Esophagus squamous epithelium (tissue), 5 donors: ENCODE measurements at regions not wholly inside any gene's neighbourhood (a gene's known extent, or its start where the extent isn't known, plus 50 kb on each side); places are given as distances from the start of the nearest gene placed in this dataset.

Source experiments
- DNase-seq: peaks from one replicate; lab custom pipeline; 2025; lab: John Stamatoyannopoulos, UW
- H3K27ac ChIP-seq, 4 donors: fragments of 200-600 bp; sonication (generic); one replicate each; pipeline ENCODE4 v1.5.1; 2016 to 2019; ENCODE audit warnings: mild to moderate bottlenecking in 1 of 4
- H3K27me3 ChIP-seq, 4 donors: fragments of 200-600 bp; sonication (generic); 1 replicate in 3 of 4; 2 replicates in 1 of 4; pipeline versions ENCODE4 v1.5.1 to v1.6.0; 2017 to 2021; ENCODE audit warnings: antibody characterized with exemption in 1 of 4
- H3K36me3 ChIP-seq, 3 donors: fragments of 200-600 bp; sonication (generic); one replicate each; pipeline ENCODE4 v1.5.1; 2016 to 2019
- H3K4me1 ChIP-seq, 3 donors: fragments of 200-600 bp; sonication (generic); one replicate each; pipeline ENCODE4 v1.5.1; 2017 to 2019
- H3K4me3 ChIP-seq, 4 donors: fragments of 200-600 bp; sonication (generic); 1 replicate in 3 of 4; 2 replicates in 1 of 4; pipeline ENCODE4 v1.5.1; 2016 to 2019; ENCODE audit warnings: mild to moderate bottlenecking in 2 of 4, moderate library complexity in 1 of 4
- H3K9me3 ChIP-seq, 3 donors: fragments of 200-600 bp; sonication (generic); one replicate each; pipeline ENCODE4 v1.5.1; 2016 to 2019
- POLR2A ChIP-seq, 4 donors: fragments of 450-650 bp; IDR thresholded peaks; one replicate each; pipeline ENCODE4 v1.6.1; 2017; ENCODE audit warnings: antibody characterized with exemption in 4 of 4, mild to moderate bottlenecking in 4 of 4, moderate library complexity in 3 of 4
- WGBS, 2 donors: methylation state at CpG; one replicate each; pipeline ENCODE4 v1.1.5; 2018; 5-methylcytosine and 5-hydroxymethylcytosine counted together
- intact Hi-C: fragments of 100-400 bp; cut with DNase I; formaldehyde crosslinking; loops from one replicate; pipeline ENCODE4 v1.15.0; 2022
- TF ChIP-seq, protein P1 (sequence below), 6 experiments: fragments of 450-650 bp in 4 of 6; fragments of 200-600 bp in 2 of 6; sonication (generic) in 2 of 6; IDR thresholded peaks; one replicate each; pipeline ENCODE4 v1.5.1; 2016 to 2019; ENCODE audit warnings: antibody characterized with exemption in 6 of 6, mild to moderate bottlenecking in 4 of 6, moderate library complexity in 4 of 6
- donor health status: DM: yes; HTN: yes; CAD: no.

DNA sequence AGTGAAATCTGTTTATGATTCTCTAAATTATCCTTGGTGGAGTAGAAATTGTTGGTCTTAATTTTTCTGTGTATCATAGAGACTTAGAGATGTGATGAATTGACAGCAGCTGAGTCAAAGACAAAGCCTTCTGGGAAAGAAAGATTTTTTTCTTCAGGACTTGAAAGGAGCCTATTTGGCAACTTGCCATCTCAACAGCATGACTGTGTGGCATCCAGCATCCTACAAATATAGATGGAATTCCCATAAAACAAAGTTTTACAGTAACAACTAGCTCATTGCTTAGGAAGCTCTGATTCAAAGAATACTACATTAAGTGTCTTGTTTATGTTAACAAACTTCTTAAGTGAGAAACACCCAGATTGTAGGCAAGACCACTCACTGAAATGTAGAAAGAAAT lies 79.2 kb upstream of the SETBP1 start:
- intact Hi-C loops: no loop called here
- Histone ChIP-seq H3K9me3 (no peaks in the 10 kb centered on the region), H3K4me1 (peaks cover 3 to 47% (median 5%) of the 10 kb centered on the region in 3 donors), H3K27ac (no peak overlapping the region), H3K27me3 (no peaks in the 10 kb centered on the region), H3K4me3 (no peak overlapping the region), H3K36me3 (no peaks in the 10 kb centered on the region)
- no peak for DNase-seq
- TF ChIP-seq POLR2A (IDR thresholded peaks at IDR 0.05): no peak
- TF ChIP-seq, protein P1, sequence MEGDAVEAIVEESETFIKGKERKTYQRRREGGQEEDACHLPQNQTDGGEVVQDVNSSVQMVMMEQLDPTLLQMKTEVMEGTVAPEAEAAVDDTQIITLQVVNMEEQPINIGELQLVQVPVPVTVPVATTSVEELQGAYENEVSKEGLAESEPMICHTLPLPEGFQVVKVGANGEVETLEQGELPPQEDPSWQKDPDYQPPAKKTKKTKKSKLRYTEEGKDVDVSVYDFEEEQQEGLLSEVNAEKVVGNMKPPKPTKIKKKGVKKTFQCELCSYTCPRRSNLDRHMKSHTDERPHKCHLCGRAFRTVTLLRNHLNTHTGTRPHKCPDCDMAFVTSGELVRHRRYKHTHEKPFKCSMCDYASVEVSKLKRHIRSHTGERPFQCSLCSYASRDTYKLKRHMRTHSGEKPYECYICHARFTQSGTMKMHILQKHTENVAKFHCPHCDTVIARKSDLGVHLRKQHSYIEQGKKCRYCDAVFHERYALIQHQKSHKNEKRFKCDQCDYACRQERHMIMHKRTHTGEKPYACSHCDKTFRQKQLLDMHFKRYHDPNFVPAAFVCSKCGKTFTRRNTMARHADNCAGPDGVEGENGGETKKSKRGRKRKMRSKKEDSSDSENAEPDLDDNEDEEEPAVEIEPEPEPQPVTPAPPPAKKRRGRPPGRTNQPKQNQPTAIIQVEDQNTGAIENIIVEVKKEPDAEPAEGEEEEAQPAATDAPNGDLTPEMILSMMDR (IDR thresholded peaks at IDR 0.05): no peak

DNA sequence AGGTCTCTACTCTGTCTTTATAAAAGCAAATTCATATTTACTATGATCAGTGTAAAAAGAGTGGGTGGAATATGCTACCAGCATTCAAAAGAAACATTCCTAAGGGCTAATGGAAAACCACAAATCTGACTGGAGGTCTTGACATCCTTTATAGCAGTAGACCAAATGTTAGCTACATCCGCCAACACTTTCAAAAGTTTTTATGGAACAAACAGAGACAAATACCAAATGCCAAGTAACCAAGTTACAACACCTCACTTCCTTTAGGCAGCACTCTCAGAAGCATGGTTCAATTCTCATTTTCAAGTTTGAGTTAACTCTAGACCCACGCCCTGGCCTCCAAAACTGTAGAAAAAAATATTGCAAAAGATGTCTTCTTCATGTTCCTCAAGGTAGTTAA lies 78.3 kb upstream of the SETBP1 start:
- intact Hi-C loops: no loop called here
- Histone ChIP-seq H3K27me3 (no peaks in the 10 kb centered on the region), H3K27ac (peak overlapping the region in 1 of 4 donors; percentile 23), H3K9me3 (no peaks in the 10 kb centered on the region), H3K4me1 (peaks cover 3 to 47% (median 5%) of the 10 kb centered on the region in 3 donors), H3K4me3 (no peak overlapping the region), H3K36me3 (no peaks in the 10 kb centered on the region)
- DNase-seq: no peak
- TF ChIP-seq, protein P1 (IDR thresholded peaks at IDR 0.05): no peak
- no peak for TF ChIP-seq POLR2A (IDR thresholded peaks at IDR 0.05)
- 36 to 48% methylated on average over 2 of the region's 2 CpGs for WGBS, 2 donors

DNA sequence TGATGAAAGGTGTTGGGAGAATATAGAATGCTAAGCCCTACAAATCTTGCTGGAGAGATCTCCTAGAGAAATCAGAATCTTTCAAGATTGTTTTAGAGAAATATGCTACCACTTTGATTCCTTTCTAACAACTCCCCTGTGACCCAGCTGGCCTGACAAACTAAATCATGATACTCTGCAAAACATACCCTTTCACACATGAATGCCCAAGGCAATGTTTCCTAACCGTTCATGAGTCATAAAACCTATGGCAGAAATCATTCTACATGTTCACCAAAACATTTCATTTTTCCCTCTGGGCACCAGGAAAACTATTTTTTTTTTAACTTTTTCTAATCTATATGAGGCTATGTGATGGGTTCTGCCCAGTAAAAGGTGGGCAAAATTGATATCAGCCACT lies 77.8 kb upstream of the SETBP1 start:
- no peak for DNase-seq
- intact Hi-C loops: no loop called here
- 43 to 50% methylated on average over 1 of the region's 1 CpG for WGBS, 2 donors
- H3K27ac ChIP-seq: peak overlapping the region in 1 of 4 donors; percentile 23
- H3K4me3 ChIP-seq: no peak overlapping the region
- peaks cover 3 to 47% (median 5%) of the 10 kb centered on the region in 3 donors for H3K4me1 ChIP-seq
- H3K36me3 ChIP-seq: no peaks in the 10 kb centered on the region
- TF ChIP-seq, protein P1 (IDR thresholded peaks at IDR 0.05): no peak
- TF ChIP-seq POLR2A (IDR thresholded peaks at IDR 0.05): no peak
- no peaks in the 10 kb centered on the region for H3K27me3 ChIP-seq
- no peaks in the 10 kb centered on the region for H3K9me3 ChIP-seq

- H3K4me1 ChIP-seq: peaks cover 0 to 11% (median 0%) of the 10 kb centered on the region in 3 donors
- intact Hi-C loops: no loop called here
- no peaks in the 10 kb centered on the region for H3K9me3 ChIP-seq
- 24 to 27% methylated on average over 2 of the region's 2 CpGs for WGBS, 2 donors
- TF ChIP-seq, protein P1 (IDR thresholded peaks at IDR 0.05): no peak
- no peak for TF ChIP-seq POLR2A (IDR thresholded peaks at IDR 0.05)
- H3K27me3 ChIP-seq: no peaks in the 10 kb centered on the region
- no peaks in the 10 kb centered on the region for H3K36me3 ChIP-seq
- no peak overlapping the region for H3K27ac ChIP-seq
- no peak overlapping the region for H3K4me3 ChIP-seq
- no peak for DNase-seq
These were observed 71.3 kb upstream of the SETBP1 start for GRCh38 chr18:44609181-44609941.

- no peak for DNase-seq
- intact Hi-C loops: no loop called here
- H3K4me3 ChIP-seq: no peak overlapping the region
- no peaks in the 10 kb centered on the region for H3K27me3 ChIP-seq
- TF ChIP-seq, protein P1 (IDR thresholded peaks at IDR 0.05): no peak
- TF ChIP-seq POLR2A (IDR thresholded peaks at IDR 0.05): no peak
- H3K9me3 ChIP-seq: no peaks in the 10 kb centered on the region
- no peak overlapping the region for H3K27ac ChIP-seq
- no peaks in the 10 kb centered on the region for H3K4me1 ChIP-seq
- WGBS, 2 donors: 57 to 82% methylated on average over 1 of the region's 1 CpG
- no peaks in the 10 kb centered on the region for H3K36me3 ChIP-seq
These were observed 59.9 kb upstream of the SETBP1 start for GRCh38 chr18:44620812-44621211.
